A673 (cell line): ENCODE measurements at regions not wholly inside any gene's neighbourhood (a gene's known extent, or its start where the extent isn't known, plus 50 kb on each side); places are given as distances from the start of the nearest gene placed in this dataset.
"Not testable (repeated sequence)": the region's sequence is repeated elsewhere in the genome, so short reads cannot be mapped to it uniquely, and the experiment has no call there.

ENCODE experiments used
- BruUV-seq: library from RNA; stranded (reverse); fragments of 400-500 nt; replicated peaks from 2 replicates; lab custom pipeline; 2021; lab: Mats Ljungman, UMichigan
- CTCF ChIA-PET: fragments of 300-600 bp; sonication (Branson Sonifier 250); formaldehyde crosslinking; loops from one replicate; lab custom pipeline; 2022; ENCODE audit warnings: antibody characterized with exemption; lab: Charles Lee
- POLR2A ChIA-PET: fragments of 300-600 bp; sonication (Branson Sonifier 250); formaldehyde crosslinking; loops from one replicate; lab custom pipeline; 2022; ENCODE audit warnings: antibody characterized with exemption; ENCODE audit not compliant: low non-redundant PET; lab: Charles Lee
- DNase-seq: peaks from one replicate; pipeline ENCODE4 v3.0.0-alpha.2; 2015; ENCODE audit warnings: low spot score
- H3K27ac ChIP-seq: fragments of 200-600 bp; sonication (generic); 2 replicates; pipeline ENCODE4 v1.5.1; 2016; ENCODE audit warnings: mixed run types, low read depth, mild to moderate bottlenecking, mixed read lengths, antibody characterized with exemption, low read length; ENCODE audit not compliant: poor library complexity, severe bottlenecking
- H3K27me3 ChIP-seq: fragments of 200-600 bp; sonication (generic); replicated peaks from 2 replicates; pipeline ENCODE4 v1.6.1; 2017; ENCODE audit warnings: mixed run types, low read depth, mild to moderate bottlenecking, mixed read lengths, antibody characterized with exemption, low read length; ENCODE audit not compliant: insufficient read depth, poor library complexity
- H3K36me3 ChIP-seq: fragments of 200-600 bp; sonication (generic); 2 replicates; pipeline ENCODE4 v1.6.1; 2016; ENCODE audit warnings: mixed run types, mild to moderate bottlenecking, mixed read lengths, antibody characterized with exemption, low read length; ENCODE audit not compliant: insufficient read depth, poor library complexity, severe bottlenecking
- H3K4me1 ChIP-seq: fragments of 200-600 bp; sonication (generic); 2 replicates; pipeline ENCODE4 v1.6.1; 2017; ENCODE audit warnings: mixed run types, mild to moderate bottlenecking, mixed read lengths, antibody characterized with exemption, low read length; ENCODE audit not compliant: insufficient read depth, poor library complexity, severe bottlenecking
- H3K4me3 ChIP-seq: fragments of 200-600 bp; sonication (generic); 2 replicates; pipeline ENCODE4 v1.5.1; 2016; ENCODE audit warnings: low read depth, mixed run types, mild to moderate bottlenecking, mixed read lengths, low read length; ENCODE audit not compliant: poor library complexity, severe bottlenecking
- H3K9me3 ChIP-seq: fragments of 200-600 bp; sonication (generic); 2 replicates; pipeline ENCODE4 v1.6.1; 2016; ENCODE audit warnings: mixed run types, low read depth, mild to moderate bottlenecking, mixed read lengths, antibody characterized with exemption, low read length; ENCODE audit not compliant: poor library complexity, severe bottlenecking
- intact Hi-C: fragments of 100-400 bp; cut with micrococcal nuclease; formaldehyde crosslinking; loops from one replicate; pipeline ENCODE4 v1.10.0; 2022; ENCODE audit not compliant: unreplicated experiment

- H3K9me3 ChIP-seq, DNase-seq, BruUV-seq, intact Hi-C loops, H3K27me3 ChIP-seq, H3K4me3 ChIP-seq, POLR2A ChIA-PET, H3K27ac ChIP-seq, H3K4me1 ChIP-seq, CTCF ChIA-PET, H3K36me3 ChIP-seq: not testable (repeated sequence)
Measured at GRCh38 chr2:113570509-113571009, 56.5 kb upstream of the RABL2A start.

GRCh38 chr2:113571482-113572068, 55.5 kb upstream of the RABL2A start:
- CTCF ChIA-PET, H3K36me3 ChIP-seq, H3K27ac ChIP-seq, POLR2A ChIA-PET, H3K9me3 ChIP-seq, DNase-seq, H3K4me1 ChIP-seq, H3K27me3 ChIP-seq, H3K4me3 ChIP-seq, BruUV-seq, intact Hi-C loops: not testable (repeated sequence)

GRCh38 chr2:113575721-113576120, 51.3 kb upstream of the RABL2A start:
- H3K27ac ChIP-seq, H3K36me3 ChIP-seq, CTCF ChIA-PET, POLR2A ChIA-PET, intact Hi-C loops, H3K9me3 ChIP-seq, H3K4me1 ChIP-seq, DNase-seq, H3K4me3 ChIP-seq, H3K27me3 ChIP-seq, BruUV-seq: not testable (repeated sequence)

- not testable (repeated sequence) for H3K4me3 ChIP-seq
Measured at GRCh38 chr2:113576353-113576752, 50.7 kb upstream of the RABL2A start.

More at GRCh38 chr2:113576353-113576752, 50.7 kb upstream of the RABL2A start:
- POLR2A ChIA-PET, H3K4me1 ChIP-seq, H3K9me3 ChIP-seq, CTCF ChIA-PET, H3K27me3 ChIP-seq, intact Hi-C loops, DNase-seq, H3K36me3 ChIP-seq, H3K27ac ChIP-seq, BruUV-seq: not testable (repeated sequence)
